Right renal pelvis (tissue), 4 donors: ENCODE measurements at regions not wholly inside any gene's neighbourhood (a gene's known extent, or its start where the extent isn't known, plus 50 kb on each side); places are given as distances from the start of the nearest gene placed in this dataset.

Experiments
- DNase-seq, 4 donors: peaks; one replicate each; pipeline ENCODE4 v3.0.0-alpha.2; 2013; ENCODE audit warnings: low read depth in 4 of 4, low spot score in 3 of 4, missing footprints in 1 of 4

DNA sequence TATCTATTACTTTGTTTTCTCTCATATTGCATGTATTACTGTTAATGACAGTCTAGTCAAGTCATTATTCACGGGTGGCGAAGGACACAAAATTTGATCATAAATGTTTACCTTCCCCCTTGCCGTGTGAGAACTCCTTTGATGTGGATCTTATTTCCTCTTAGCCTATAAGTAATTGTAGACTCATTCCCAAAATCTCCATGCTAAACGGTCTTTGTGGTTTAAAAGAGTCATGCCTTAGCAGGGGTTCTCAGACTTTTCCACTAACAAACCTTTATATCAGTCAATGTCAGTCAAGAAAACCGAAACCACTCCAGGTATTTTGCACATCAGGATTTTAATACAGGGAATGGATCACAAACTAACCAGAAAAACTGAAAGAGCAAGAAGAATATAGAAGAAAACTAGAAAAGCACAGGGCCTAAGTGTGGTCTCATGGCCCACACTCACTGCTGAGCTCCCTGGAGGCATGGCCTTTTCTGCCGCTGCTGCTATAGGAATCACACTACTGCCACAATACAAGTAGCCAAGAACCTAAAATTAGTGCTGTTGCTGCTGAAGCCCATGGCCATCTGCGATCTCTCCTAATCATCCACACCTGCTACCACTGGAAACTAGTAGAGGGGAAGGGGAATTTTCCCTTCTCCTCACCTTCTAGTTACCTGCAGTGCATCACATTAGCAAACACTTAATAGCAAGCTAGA is 186.0 kb upstream of the POU3F2 start:
- no peak for DNase-seq

DNA sequence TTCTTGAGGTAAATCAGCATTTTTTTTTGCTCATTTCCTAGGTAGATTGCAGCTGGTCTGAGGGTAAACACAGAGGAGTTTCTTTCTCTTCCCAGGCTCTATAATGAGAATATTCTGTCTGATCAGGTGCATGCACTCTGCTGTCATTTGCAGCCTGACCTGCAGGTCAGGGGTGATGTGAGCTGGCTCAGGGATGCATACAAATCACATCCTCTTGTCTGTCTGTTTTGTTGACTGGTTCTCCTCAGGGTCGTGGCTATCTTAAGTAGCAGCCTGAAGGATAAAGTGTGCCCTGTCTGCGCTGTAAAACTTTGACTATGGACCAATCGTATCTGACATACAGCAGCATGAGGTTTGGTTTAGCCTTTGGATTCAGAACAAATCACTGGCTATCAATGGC is 183.4 kb upstream of the POU3F2 start:
- DNase-seq = no peak

DNA sequence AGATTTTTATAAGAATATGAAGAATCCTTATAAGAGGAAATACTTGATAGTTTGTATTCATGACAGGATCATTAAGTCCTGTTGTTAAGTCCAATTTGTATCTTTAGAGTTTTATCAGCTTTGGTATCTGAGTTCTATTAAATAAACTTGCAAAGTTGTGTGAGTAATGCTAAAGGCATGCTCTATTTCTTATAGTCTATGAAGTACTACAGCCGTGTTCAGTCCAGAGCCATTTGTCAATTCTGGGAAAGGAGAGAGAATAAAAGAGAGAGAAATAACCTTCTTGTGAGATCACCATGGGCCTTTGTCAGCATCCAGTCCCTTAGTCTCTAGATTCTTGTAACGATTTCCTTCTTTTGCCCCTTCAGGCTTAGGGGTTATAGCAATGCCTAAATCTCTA is 181.2 kb upstream of the POU3F2 start:
- no peak for DNase-seq

DNA sequence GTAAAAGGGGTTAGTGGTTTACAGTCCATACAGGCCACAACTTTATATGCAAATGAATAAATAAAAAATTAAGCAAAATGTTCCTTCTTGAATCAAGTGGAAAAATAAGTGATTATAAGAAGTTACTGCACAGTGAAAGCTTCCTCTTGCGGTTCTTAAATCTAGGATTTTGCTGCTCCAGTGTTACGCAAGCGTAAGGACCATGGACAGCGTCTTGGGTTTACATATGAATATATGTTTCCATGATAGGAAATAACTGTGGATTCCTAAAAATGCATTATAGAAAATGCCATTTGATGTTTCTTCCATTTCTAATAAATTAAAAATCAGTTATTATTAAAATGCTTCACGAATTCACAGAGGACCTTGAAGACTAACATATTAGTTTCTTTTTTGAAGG is 176.6 kb upstream of the POU3F2 start:
- peak; percentile 31 to 62 (median 56) for DNase-seq

DNA sequence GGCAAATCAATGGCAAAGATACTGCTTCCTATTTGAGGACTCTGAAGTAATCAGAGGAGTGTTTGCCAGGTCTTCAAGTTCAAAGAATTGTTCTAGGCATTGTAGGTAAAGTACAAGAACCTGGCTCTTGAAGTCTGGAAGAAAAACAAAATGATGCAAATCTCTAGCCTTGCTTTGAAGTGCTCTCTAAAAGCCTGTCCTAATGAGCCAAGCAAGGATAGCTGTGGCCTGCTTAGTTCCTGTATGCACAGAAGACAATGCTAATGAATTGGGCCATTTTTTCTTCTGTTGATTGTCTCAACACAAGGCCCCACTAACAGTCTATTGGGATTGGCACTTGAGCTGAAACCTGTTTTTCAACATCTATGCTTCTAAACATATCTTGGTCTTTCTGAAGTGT is 165.0 kb upstream of the POU3F2 start:
- DNase-seq = no peak

DNA sequence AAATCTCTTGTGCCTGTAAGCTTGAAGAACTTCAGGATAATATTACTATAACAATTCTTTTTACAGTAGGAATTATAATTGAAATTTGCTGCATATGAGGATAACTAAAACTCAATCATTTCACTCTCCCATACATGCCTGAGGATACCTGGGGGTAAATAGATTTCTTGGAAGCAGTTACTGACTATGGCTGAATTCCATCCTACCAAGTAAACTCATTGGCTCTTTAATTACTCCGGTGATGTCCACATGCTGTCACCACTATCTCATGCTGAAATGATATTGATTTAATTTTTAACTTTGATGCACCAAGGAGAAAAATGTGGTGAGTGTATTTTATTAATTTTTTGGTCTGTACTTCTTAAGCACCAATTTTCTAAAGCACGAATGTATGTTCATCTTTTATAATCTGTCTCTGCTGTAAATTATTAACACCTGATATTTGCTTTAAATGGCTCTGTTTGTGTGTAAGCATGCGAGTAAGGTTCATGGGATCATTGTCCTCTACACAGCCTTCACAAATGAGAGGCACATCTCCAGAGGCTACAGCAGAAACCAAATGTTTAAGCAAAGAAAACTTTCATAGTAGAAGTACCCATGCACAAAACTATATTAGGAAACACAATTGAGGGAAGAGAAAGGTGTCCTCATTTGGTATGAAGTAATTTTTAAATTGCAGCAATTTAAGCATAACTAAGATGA is 164.2 kb upstream of the POU3F2 start:
- no peak for DNase-seq

DNA sequence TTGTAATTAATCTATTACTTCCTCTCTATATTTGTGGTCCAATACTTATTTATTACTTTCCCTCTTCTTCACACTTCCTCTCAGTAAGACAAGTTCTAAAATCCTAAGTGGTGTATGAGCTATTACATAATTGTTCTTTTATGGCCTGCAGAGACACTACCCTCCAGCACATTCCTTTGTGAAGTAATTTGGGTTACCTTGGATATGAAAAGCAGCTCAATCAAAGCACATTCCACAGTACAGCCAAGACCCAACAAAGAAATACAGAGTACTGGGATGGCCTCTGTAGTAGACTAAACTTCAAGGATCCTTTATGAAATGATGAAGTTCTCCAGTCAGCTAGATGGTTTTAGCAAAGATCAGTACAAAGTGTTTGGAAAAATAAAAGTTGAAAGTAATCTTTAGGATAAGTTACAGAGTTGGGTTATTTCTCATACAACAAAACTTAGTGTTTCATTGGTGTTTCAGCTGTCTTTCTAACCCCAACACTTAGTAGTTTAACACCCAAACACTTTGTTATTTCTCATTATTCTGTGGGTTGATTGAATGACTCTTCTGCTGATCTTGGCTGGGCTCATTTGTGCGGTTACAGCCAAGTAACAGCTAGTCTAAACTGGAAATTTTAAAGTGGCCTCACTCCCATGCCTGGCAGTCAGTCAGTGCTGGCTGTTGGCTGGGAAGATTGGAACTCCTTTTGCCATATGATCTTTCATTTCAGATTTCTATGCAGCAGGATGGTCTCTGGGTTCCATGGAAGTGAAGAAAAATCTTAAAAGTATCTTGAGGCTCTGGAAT is 161.5 kb upstream of the POU3F2 start:
- no peak for DNase-seq

DNA sequence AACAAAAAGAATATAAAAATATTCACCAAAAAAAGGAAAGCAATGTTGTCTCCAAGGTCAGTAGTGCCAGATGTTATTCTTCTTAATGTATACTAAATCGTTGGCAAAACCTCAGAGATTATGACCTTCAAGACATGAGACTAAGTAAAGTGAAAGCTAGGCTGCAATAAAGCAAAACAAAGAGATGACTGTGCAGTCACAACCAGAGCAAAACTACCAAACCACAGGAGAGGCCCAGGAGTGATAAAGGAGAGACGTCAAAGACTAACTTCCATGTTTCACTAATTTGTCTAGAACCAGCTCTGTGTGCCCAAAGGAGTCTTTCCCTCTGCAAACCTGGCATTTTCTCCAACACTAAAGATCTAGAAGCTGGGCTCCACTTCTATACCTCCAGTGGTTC is 155.9 kb upstream of the POU3F2 start:
- DNase-seq = no peak

DNA sequence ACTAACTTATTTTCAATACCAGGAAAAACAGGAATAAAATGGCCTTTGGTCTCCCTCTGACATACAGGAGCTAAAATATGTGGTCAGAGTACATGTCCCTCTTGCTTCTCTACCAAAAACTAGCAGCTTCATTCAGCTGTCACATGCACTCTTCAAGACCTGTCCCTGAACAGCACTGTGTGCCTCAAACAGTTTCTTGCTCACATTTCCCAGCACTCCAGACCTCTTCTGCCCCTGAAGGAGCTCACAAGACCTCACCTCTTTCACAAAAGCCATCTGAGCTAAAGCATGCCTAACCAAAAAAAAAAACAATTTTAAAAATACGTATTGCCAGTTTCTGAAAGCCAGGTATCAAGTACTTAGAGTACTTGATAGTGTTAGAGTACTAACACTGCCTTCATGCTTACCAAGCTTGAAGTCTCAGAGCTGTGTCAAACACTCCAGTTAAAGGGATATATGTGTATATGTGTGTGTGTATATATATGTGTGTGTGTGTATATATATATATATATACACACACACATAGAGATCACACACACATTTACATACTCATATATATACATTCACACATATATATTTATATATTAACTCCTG is 148.3 kb upstream of the POU3F2 start:
- DNase-seq = no peak

DNA sequence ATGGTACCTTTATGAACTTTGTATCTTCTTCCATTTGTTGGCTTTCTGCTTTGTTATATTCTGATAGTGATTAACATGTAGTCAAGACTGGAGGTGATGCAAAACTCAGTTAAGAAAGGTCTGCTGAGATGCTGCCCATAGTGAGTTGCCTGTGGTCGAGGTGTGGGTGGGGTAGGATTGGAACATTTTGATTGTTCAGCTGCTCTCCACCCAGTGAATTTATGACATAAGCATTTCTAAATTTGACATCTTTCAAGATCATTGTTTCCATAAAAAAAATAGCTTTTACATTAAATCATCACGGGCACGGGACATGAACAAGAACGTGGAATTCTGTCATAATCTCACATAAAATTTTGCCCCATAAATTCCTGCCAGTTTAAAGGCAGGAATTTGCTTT is 146.6 kb upstream of the POU3F2 start:
- no peak for DNase-seq

DNA sequence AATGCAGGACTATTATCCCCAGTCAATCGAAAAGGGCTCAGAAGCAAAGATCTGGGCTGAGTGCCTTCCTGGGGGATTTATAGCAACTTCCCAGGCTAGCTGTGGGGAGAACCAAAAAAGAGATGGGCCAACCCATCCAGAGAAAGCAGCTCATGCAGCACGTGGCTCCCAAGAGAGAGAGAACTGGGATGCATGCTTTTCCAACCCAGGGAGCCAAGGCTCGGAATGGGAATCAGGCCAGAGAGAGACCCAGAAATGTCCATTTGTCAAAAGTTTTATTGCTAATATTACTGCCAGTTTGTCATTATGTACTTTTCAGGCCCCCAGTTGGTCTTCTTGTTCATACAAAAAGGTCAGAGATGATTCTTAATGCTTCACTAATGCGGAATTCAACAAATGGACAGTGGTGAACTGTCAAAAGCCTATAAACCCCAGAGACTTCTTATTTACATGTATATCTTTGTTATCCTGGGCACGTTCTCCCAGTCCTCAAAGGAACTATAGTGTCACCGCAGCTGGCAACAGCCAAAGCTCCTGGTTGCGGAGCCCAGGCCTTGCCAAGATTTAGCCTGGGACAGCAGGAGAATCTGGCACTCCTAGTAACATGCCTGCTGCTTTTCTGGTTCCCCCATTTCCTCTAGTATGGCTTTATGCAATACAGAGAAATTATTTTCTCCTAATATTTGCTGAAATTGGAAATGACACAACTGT is 139.1 kb upstream of the POU3F2 start:
- no peak for DNase-seq

DNA sequence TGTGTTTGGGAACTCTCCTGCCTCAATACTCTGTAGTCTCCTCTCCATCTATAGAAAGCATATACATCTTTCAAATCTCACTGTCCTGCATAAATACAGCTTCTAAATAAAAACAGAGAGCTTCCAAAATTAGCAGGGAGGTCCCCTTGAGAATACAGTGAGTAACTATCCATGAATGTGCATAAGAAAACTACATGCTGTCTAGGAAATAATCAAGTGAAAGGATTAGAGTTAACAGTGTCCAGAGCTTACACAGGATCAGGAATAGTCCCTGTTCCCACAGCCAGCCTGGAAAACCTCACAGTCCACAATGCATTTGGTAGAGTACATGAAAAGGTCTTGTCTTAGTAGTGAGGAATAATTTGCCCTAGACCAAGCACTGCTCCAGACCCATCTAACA is 123.0 kb upstream of the POU3F2 start:
- no peak for DNase-seq

DNA sequence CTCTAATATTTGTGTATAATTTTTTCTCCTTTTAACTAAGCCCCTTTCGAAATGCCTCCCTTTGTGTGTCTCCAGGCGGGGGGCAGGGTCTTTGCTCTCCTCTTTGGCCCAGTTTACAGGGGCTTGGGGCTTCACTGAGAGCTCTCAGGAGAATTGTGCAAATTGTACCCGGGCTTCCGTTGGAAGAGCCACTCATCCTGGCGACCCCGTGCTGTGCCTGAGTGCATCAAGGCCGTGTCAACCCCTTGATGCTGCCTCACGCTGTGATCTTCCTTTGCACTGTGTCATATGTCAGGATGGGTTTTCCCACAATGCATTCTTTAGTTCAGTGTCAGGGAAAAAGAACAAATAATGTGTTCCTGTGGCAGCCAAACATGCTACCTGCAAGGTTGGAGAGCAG is 118.0 kb upstream of the POU3F2 start:
- DNase-seq = no peak

DNA sequence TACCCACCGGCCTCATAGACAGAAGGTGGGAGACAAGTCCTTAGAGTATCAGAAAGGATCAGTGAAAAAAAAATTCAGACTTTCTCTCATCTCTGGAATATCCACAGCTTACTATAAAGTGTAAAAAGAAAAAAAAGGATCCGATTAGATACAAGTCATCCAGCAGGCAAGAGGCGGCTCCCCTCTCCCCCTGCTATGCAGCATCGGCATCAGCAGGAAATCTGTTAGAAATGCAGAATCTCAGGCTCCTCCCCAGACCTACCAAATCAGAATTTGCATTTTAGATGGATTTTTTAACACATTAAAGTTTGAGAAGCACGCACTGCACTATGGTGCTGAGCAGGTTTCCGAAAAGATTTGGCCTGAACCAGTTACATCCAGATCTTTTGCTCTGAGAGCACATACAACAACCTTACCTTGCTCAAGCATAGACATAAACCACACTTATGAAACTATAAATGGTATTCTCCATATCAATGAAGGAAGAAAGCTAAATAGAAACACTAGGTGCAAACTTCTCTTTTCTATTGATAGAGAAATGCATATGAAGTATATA is 117.0 kb upstream of the POU3F2 start:
- DNase-seq = no peak

DNA sequence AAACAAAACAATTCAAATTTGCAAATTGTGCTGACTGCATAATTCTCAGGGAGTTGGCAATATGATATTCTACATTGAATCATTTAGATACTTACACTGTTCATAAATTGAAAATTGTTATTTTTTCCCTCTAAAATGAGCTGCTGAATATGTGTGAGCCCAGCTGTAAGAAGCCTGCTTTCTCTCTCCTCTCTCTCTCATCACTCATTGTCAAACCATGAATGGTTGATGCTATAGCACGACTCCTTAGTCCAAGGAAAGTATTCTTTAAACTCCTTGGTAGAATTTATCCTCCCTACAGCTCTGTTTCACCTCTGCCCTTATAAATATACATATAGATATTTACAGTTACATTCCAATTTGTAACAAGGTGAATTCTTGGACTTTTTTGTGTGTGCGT is 116.4 kb upstream of the POU3F2 start:
- no peak for DNase-seq

DNA sequence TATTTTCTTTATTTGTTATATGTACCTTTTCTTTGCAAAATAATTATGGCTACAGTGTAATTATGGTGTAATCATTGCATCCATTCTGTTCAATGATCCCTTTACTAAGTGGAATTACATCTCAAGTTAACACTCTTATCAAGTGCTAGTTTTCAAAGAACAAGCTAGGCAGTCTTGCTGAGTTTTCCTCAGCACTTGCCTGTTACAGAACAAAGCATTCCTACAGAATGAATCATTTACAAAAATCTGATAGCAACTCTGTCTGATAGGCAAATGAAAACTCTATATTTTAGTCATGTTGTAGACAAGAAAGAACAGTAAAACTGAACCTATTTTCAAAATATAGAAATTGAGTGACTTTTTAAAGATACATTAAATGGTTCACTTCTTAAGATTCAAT is 109.8 kb upstream of the POU3F2 start:
- no peak for DNase-seq

DNA sequence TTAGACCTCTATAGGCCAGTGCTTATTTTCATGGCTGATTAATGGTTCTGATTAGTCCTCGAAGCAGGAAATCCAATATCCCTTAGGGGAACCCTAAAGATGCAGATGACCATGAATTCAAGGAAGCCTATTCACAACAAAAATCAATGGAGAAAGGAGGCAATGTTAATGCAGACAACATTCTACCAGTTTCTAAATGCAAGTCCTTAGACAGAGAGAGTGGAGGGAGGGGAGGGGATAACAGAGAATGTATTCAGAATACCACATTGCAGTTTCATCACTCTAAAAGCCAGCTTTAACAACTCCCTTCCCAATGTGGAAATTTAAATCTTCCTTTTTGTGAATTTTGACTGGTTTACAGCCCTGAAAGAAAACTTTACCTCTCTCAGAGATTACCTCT is 87.1 kb upstream of the POU3F2 start:
- no peak for DNase-seq

DNA sequence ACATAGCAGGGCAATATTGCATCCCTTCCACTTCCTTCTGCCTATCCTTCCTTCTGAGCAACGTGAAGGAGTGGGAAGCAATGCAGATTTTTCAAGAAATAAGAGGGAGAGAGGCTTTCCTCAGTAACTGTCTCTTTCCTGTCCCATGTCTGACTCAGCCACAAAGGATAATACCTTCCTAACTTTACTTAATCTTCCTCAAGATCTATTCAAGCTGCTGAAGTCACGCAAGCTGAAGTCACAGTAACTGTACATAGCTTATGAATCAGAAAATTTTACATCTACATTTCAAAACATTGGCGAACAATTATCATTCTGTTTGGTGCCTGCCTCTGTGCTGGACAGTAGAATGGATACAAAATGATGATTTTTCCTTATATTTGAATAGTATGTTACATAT is 86.4 kb upstream of the POU3F2 start:
- DNase-seq = no peak

DNA sequence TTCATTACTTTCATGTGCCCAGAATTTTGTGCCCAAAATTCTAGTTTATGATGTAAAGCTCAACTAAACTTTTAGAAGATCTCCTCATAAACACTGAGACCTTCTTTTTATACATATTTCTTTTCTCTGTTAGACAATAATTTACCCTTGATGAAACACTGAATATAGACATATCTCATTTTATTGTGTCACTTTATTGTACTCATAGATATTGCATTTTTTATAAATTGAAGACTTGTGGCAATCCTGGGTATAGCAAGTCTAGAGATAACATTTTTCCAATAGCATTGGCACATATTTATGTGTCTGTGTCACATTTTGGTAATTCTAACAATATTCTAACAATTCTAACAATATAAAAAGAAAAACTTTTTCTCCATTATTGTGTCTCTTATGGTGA is 74.9 kb upstream of the POU3F2 start:
- DNase-seq = no peak

DNA sequence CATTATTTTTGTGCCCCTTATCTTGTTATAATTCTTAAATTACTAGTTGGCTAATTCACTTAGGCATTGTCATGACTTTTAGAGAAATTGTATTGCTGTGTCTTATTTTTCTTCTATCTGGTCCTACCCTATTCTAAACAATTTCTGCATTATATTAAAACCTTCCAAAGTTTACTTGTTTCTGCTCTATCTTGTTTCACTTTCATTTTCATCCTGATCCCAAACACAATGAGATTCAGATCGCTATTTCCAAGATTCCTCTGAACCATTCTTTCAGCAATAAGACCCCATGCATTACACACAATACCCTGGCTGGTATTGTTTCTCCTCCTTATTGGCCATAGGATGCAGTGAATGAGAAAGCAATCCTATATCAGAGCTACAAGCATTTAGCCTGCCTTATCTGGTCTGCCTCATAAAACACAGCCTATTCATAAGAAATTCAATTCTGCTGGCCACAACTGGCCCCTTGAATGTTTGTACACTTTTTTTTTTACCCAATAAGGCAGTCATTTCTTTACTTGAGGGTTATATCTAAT is 69.9 kb upstream of the POU3F2 start:
- no peak for DNase-seq
